Colonic mucosa (tissue), 4 donors: ENCODE measurements at regions not wholly inside any gene's neighbourhood (a gene's known extent, or its start where the extent isn't known, plus 50 kb on each side); places are given as distances from the start of the nearest gene placed in this dataset.

ENCODE experiments used
- DNase-seq: peaks from one replicate; pipeline ENCODE4 v3.0.0-alpha.2; 2020
- H3K27ac ChIP-seq: fragments of 200-600 bp; one replicate; pipeline ENCODE4 v1.8.0; 2021
- H3K27me3 ChIP-seq: fragments of 200-600 bp; one replicate; pipeline ENCODE4 v1.8.0; 2021
- H3K36me3 ChIP-seq: fragments of 200-600 bp; one replicate; pipeline ENCODE4 v1.8.0; 2021
- H3K4me1 ChIP-seq: fragments of 200-600 bp; one replicate; pipeline ENCODE4 v1.8.0; 2021; ENCODE audit warnings: mild to moderate bottlenecking
- H3K4me3 ChIP-seq: fragments of 200-600 bp; one replicate; pipeline ENCODE4 v1.8.0; 2021
- H3K9ac ChIP-seq, 2 donors: one replicate each; pipeline ENCODE4 v1.7.0; 2013; ENCODE audit warnings: control low read depth in 2 of 2, low read depth in 2 of 2, low read length in 2 of 2
- H3K9me3 ChIP-seq: fragments of 200-600 bp; one replicate; pipeline ENCODE4 v1.8.0; 2021
- CTCF ChIP-seq: fragments of 200-600 bp; IDR thresholded peaks from one replicate; pipeline ENCODE4 v1.8.0; 2022; ENCODE audit warnings: antibody characterized with exemption, mild to moderate bottlenecking
- intact Hi-C: fragments of 100-400 bp; cut with DNase I; formaldehyde crosslinking; loops from one replicate; pipeline ENCODE4 v1.14.1; 2022
- donor health status: healthy.
- donor health status: DM: no; HTN: no; CAD: no.
- donor health status: DM: no; HTN: no; CAD: no.

DNA sequence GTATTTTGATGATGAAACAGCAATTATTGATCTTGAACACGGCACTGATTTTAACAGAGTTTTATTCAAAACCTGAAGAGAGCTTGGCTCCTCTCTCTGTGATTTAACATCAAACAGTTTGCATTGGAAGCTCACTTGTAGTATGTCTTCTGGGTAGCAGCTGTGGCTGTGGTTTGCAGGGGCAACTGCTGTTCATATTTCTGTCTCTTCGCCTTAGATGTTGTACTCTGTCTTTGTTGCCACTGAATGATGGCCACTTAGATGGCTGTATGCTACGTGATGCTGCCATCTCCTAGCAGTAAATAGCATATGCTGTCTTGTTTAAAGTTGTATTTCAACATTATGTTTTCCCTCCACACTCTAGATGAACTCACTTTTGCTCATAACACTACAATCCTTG is 1743.0 kb upstream of the TENM3 start:
- no peak for TF ChIP-seq CTCF
- intact Hi-C loops, result no loop called here
- DNase-seq, result no peak
- Histone ChIP-seq H3K9me3 (no peaks in the 10 kb centered on the region), H3K9ac (no peak overlapping the region), H3K36me3 (no peaks in the 10 kb centered on the region), H3K4me3 (no peak overlapping the region), H3K27me3 (no peaks in the 10 kb centered on the region), H3K27ac (no peak overlapping the region), H3K4me1 (no peaks in the 10 kb centered on the region)

DNA sequence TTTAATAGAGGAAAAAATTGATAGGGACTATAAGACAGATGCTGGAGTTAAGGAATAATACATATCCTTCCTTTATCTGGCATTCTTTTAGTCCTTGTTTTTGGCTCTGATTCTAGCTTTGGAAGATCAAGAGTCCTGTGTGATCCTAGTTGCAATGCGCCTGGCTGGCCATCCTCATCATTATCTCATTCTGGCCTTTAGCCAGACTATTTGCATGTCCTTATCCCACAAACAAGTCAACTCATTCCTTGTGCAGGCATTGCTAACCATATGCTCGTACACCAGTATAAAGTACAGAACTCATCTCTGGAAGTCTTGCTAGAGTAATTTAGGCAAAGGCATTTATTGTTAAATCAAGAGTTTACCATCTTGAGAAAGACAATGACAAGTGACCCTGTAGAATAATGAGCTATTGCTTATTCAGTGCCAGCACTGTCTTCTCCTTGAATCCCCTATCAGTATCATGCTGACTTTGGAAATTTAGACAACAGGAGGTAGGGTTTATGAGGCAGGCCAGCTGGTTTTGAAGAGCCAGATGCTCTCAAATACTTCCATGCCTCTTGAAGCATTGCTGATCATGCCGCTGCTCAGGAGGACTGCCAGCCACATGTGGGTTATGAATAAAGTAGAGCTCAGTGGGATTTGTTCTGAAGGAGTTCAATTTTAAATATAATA is 1730.3 kb upstream of the TENM3 start:
- no peaks in the 10 kb centered on the region for H3K27me3 ChIP-seq
- no peak overlapping the region for H3K9ac ChIP-seq
- H3K27ac ChIP-seq, result no peak overlapping the region
- intact Hi-C loops, result no loop called here
- no peak overlapping the region for H3K4me3 ChIP-seq
- no peaks in the 10 kb centered on the region for H3K36me3 ChIP-seq
- no peaks in the 10 kb centered on the region for H3K9me3 ChIP-seq
- DNase-seq, result no peak
- TF ChIP-seq CTCF, result no peak
- H3K4me1 ChIP-seq, result no peaks in the 10 kb centered on the region

- no peaks in the 10 kb centered on the region for H3K4me1 ChIP-seq
- no peaks in the 10 kb centered on the region for H3K27me3 ChIP-seq
- intact Hi-C loops, result no loop called here
- H3K36me3 ChIP-seq, result no peaks in the 10 kb centered on the region
- H3K4me3 ChIP-seq, result no peak overlapping the region
- no peak for DNase-seq
- H3K9ac ChIP-seq, result no peak overlapping the region
- H3K27ac ChIP-seq, result no peak overlapping the region
- H3K9me3 ChIP-seq, result no peaks in the 10 kb centered on the region
- TF ChIP-seq CTCF, result no peak
Measured at GRCh38 chr4:180518906-180519305, 1724.3 kb upstream of the TENM3 start.

DNA sequence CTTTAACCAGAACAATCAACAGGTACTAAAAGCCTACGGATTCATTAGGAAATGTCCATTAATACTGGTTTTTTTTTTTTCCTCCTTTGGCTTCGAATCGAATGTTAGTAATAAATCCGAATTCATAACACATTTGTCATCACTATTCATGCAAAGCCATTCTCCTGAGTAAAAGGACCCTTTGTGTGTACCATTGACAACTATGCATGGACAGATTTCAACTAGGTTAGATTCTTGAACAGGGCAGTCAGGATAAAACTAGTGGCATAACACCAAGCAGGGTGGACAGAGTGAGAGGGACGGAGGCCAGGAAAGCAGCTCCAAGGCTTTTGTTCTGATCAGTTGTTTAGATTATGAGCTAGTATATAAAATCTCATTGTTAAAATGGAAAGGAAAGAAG is 1722.0 kb upstream of the TENM3 start:
- H3K27ac ChIP-seq, result no peak overlapping the region
- no peak overlapping the region for H3K9ac ChIP-seq
- no peak for TF ChIP-seq CTCF
- H3K27me3 ChIP-seq, result no peaks in the 10 kb centered on the region
- no peaks in the 10 kb centered on the region for H3K36me3 ChIP-seq
- no peaks in the 10 kb centered on the region for H3K9me3 ChIP-seq
- no peaks in the 10 kb centered on the region for H3K4me1 ChIP-seq
- H3K4me3 ChIP-seq, result no peak overlapping the region
- no peak for DNase-seq
- intact Hi-C loops, result no loop called here

DNA sequence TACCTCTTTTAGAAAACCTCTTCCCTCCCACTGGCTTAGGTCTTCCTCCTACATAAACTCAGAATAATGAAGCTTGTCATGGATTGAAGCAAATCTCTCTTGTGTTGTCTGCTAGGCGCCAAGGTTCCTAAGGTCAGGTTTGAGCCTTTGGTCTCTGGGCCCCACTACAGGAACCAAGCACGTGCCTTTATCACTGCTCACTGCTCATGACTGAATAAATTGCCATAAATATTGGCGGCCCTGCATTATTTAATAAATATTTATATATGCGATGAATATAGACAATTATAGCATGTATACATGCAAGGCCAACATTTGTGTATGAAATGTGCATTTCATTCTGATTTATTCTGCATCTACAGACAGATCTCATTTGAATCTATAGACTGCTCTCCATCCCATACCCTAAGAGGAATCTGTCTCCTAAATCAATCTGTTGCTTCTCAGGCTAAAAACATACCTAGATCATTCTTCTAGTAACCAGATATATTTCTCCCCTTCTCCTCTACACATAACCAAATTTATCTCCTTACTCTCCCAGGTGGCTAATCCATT is 1717.6 kb upstream of the TENM3 start:
- no peaks in the 10 kb centered on the region for H3K36me3 ChIP-seq
- no peaks in the 10 kb centered on the region for H3K27me3 ChIP-seq
- DNase-seq, result no peak
- H3K4me3 ChIP-seq, result no peak overlapping the region
- no peaks in the 10 kb centered on the region for H3K9me3 ChIP-seq
- intact Hi-C loops, result no loop called here
- no peaks in the 10 kb centered on the region for H3K4me1 ChIP-seq
- no peak for TF ChIP-seq CTCF
- no peak overlapping the region for H3K9ac ChIP-seq
- H3K27ac ChIP-seq, result no peak overlapping the region
